ENCODE measurements at regions not wholly inside any gene's neighbourhood (a gene's known extent, or its start where the extent isn't known, plus 50 kb on each side); places are given as distances from the start of the nearest gene placed in this dataset.

DNA sequence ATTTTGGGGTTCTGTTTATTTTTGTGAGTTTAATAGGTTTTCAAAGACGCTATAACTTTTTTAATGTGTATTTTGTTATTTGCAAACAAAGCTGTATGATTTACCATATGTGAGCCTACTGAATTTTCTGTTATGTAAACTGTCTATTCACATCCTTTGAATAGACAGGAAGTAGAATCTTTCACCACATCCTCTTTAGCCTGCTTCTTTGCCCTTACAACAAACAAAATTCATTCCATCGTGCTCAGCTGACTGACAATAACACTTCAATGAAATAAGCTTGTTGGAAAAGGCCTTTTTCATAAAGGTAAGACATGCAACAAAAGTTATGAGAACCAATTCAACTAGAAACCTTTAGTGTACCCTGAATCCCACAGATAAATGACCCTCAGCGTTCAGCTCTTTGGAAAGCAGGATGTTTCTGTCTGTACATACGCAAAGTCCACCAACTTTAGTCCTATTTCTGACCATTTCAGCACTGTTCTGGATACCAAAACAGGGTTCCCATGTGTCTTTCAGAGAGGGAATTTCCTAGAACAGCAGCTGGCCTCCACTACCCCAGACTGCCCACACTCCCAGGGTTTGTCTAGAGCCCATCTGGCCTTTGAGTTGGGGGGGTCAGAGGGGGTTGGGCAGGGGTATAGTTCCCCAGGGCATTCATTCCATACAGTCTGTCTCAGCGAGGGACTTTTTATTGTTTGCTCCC, 71.3 kb downstream of the DUSP6 start:
- 59 to 66% (median 63%) methylated on average over 5 of the region's 5 CpGs for WGBS, 3 donors
- H3K4me3 ChIP-seq = no peak overlapping the region
- H3K27ac ChIP-seq = no peak overlapping the region
- no peaks in the 10 kb centered on the region for H3K27me3 ChIP-seq
- no peak for DNase-seq
- H3K36me3 ChIP-seq = no peaks in the 10 kb centered on the region
- intact Hi-C loops (cut with DNase I) = no loop called here
- TF ChIP-seq EP300 (IDR thresholded peaks at IDR 0.05) (no peak), POLR2A (IDR thresholded peaks at IDR 0.05) (no peak), CTCF (IDR thresholded peaks at IDR 0.05) (no peak)
- H3K4me1 ChIP-seq (ENCODE audit: insufficient read depth) = no peaks in the 10 kb centered on the region
- no peaks in the 10 kb centered on the region for H3K9me3 ChIP-seq

DNA sequence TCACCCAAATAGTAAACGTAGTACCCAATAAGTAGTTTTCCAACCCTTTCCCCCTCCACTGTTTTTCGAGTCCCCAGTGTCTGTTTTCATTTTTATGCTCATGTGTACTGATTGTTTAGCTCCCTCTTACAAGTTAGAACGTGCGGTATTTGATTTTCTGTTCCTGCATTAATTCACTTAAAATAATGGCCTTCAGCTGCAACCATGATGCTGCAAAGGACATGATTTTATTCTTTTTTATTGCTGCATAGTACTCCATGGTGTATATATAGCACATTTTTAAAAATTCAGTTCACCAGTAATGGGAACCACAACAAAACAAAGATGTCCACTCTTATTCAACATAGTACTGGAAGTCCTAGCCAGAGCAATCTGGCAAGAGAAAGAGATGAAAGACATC, 72.8 kb downstream of the DUSP6 start:
- no peaks in the 10 kb centered on the region for H3K27me3 ChIP-seq
- no peaks in the 10 kb centered on the region for H3K36me3 ChIP-seq
- TF ChIP-seq POLR2A (IDR thresholded peaks at IDR 0.05) (no peak), EP300 (IDR thresholded peaks at IDR 0.05) (no peak), CTCF (IDR thresholded peaks at IDR 0.05) (no peak)
- WGBS, 3 donors = 89 to 92% (median 90%) methylated on average over 4 of the region's 4 CpGs
- H3K4me1 ChIP-seq (ENCODE audit: insufficient read depth) = no peaks in the 10 kb centered on the region
- H3K9me3 ChIP-seq = no peaks in the 10 kb centered on the region
- DNase-seq = no peak
- intact Hi-C loops (cut with DNase I) = no loop called here
- no peak overlapping the region for H3K4me3 ChIP-seq
- no peak overlapping the region for H3K27ac ChIP-seq

GRCh38 chr12:89278862-89279261, 73.4 kb downstream of the DUSP6 start:
- no peak for DNase-seq
- H3K36me3 ChIP-seq = no peaks in the 10 kb centered on the region
- no peaks in the 10 kb centered on the region for H3K27me3 ChIP-seq
- TF ChIP-seq EP300 (IDR thresholded peaks at IDR 0.05) (no peak), CTCF (IDR thresholded peaks at IDR 0.05) (no peak), POLR2A (IDR thresholded peaks at IDR 0.05) (no peak)
- intact Hi-C loops (cut with DNase I) = no loop called here
- H3K4me1 ChIP-seq (ENCODE audit: insufficient read depth) = no peaks in the 10 kb centered on the region
- H3K27ac ChIP-seq = no peak overlapping the region
- no peak overlapping the region for H3K4me3 ChIP-seq
- 83 to 89% (median 86%) methylated on average over 6 of the region's 6 CpGs for WGBS, 3 donors
- H3K9me3 ChIP-seq = no peaks in the 10 kb centered on the region

- Histone ChIP-seq H3K4me3 (no peak overlapping the region), H3K36me3 (no peaks in the 10 kb centered on the region), H3K9me3 (no peaks in the 10 kb centered on the region), H3K27ac (no peak overlapping the region), H3K4me1 (ENCODE audit: insufficient read depth) (no peaks in the 10 kb centered on the region), H3K27me3 (no peaks in the 10 kb centered on the region)
- no peak for TF ChIP-seq EP300 (IDR thresholded peaks at IDR 0.05)
- TF ChIP-seq POLR2A (IDR thresholded peaks at IDR 0.05) = no peak
- TF ChIP-seq CTCF (IDR thresholded peaks at IDR 0.05) = no peak
- DNase-seq = no peak
- 91 to 95% (median 91%) methylated on average over 4 of the region's 4 CpGs for WGBS, 3 donors
- intact Hi-C loops (cut with DNase I) = no loop called here
These were observed 74.1 kb downstream of the DUSP6 start for GRCh38 chr12:89278169-89278568.

Data from ovary (tissue), 7 donors.